Activated gamma-delta T cell (primary cell): ENCODE measurements at regions not wholly inside any gene's neighbourhood (a gene's known extent, or its start where the extent isn't known, plus 50 kb on each side); places are given as distances from the start of the nearest gene placed in this dataset.

Experiments used
- DNase-seq: peaks from one replicate; lab custom pipeline; 2025; lab: John Stamatoyannopoulos, UW

- no peak for DNase-seq
Observed at GRCh38 chr6:14925699-14926026, 320.2 kb upstream of the JARID2 start.

GRCh38 chr6:14927398-14927797 is 318.5 kb upstream of the JARID2 start:
- no peak for DNase-seq

GRCh38 chr6:14929291-14929690 is 316.6 kb upstream of the JARID2 start:
- DNase-seq, result no peak

- no peak for DNase-seq
Observed at GRCh38 chr6:14930366-14930989, 315.4 kb upstream of the JARID2 start.

- DNase-seq, result no peak
Observed at GRCh38 chr6:14932485-14933182, 313.2 kb upstream of the JARID2 start.

- no peak for DNase-seq
Observed at GRCh38 chr6:14933183-14933544, 312.7 kb upstream of the JARID2 start.

GRCh38 chr6:14934013-14934412 is 311.9 kb upstream of the JARID2 start:
- no peak for DNase-seq

- no peak for DNase-seq
Observed at GRCh38 chr6:14934844-14935243, 311.0 kb upstream of the JARID2 start.

- DNase-seq, result no peak
Observed at GRCh38 chr6:14936861-14937260, 309.0 kb upstream of the JARID2 start.

GRCh38 chr6:14943116-14943515 is 302.8 kb upstream of the JARID2 start:
- no peak for DNase-seq

- DNase-seq, result no peak
Observed at GRCh38 chr6:14944593-14944992, 301.3 kb upstream of the JARID2 start.

- no peak for DNase-seq
Observed at GRCh38 chr6:14945461-14946185, 300.2 kb upstream of the JARID2 start.

- no peak for DNase-seq
Observed at GRCh38 chr6:14946753-14947152, 299.1 kb upstream of the JARID2 start.

GRCh38 chr6:14948586-14949245 is 297.2 kb upstream of the JARID2 start:
- no peak for DNase-seq

GRCh38 chr6:14950103-14950969 is 295.5 kb upstream of the JARID2 start:
- no peak for DNase-seq

GRCh38 chr6:14950970-14951276 is 294.9 kb upstream of the JARID2 start:
- DNase-seq, result no peak

- DNase-seq, result no peak
Observed at GRCh38 chr6:14951704-14952103, 294.2 kb upstream of the JARID2 start.

GRCh38 chr6:14953836-14954235 is 292.0 kb upstream of the JARID2 start:
- DNase-seq, result no peak

- no peak for DNase-seq
Observed at GRCh38 chr6:14957355-14958059, 288.4 kb upstream of the JARID2 start.

- no peak for DNase-seq
Observed at GRCh38 chr6:14959324-14959885, 286.5 kb upstream of the JARID2 start.
